ENCODE measurements at regions not wholly inside any gene's neighbourhood (a gene's known extent, or its start where the extent isn't known, plus 50 kb on each side); places are given as distances from the start of the nearest gene placed in this dataset.

GRCh38 chr3:88704338-88704737 is 403.1 kb upstream of the EPHA3 start:
- TF ChIP-seq POLR2AphosphoS5 (IDR thresholded peaks at IDR 0.05; ENCODE audit: low read depth, low read length) (no peak), POLR2A (IDR thresholded peaks at IDR 0.05; ENCODE audit: low read depth, low read length) (no peak)

All from GM12892 (cell line).